Transverse colon (tissue), 4 donors: ENCODE measurements at regions not wholly inside any gene's neighbourhood (a gene's known extent, or its start where the extent isn't known, plus 50 kb on each side); places are given as distances from the start of the nearest gene placed in this dataset.
"Not testable (repeated sequence)": the region's sequence is repeated elsewhere in the genome, so short reads cannot be mapped to it uniquely, and the experiment has no call there.

ENCODE experiments used
- CTCF ChIP-seq, 5 experiments: fragments of 200-600 bp in 3 of 5; fragments of 450-650 bp in 2 of 5; sonication (generic) in 3 of 5; IDR thresholded peaks; 1 replicate in 2 of 5; 2 replicates in 3 of 5; pipeline ENCODE4 v1.5.1; 2016 to 2017; ENCODE audit warnings: antibody characterized with exemption in 5 of 5, inconsistent platforms in 3 of 5, mild to moderate bottlenecking in 2 of 5, moderate library complexity in 1 of 5
- EP300 ChIP-seq: sonication (generic); formaldehyde crosslinking; IDR thresholded peaks from one replicate; pipeline ENCODE4 v1.6.1; 2017; ENCODE audit warnings: antibody characterized with exemption, low read depth
- POLR2A ChIP-seq: fragments of 450-650 bp; IDR thresholded peaks from one replicate; pipeline ENCODE4 v1.6.1; 2016; ENCODE audit warnings: antibody characterized with exemption, mild to moderate bottlenecking, moderate library complexity
- POLR2AphosphoS5 ChIP-seq, 3 donors: sonication (generic); formaldehyde crosslinking; IDR thresholded peaks; one replicate each; pipeline ENCODE4 v1.6.1; 2016; ENCODE audit warnings: antibody characterized with exemption in 3 of 3

GRCh38 chr10:8868924-8869323 lies 814.4 kb downstream of the GATA3 start:
- not testable (repeated sequence) for TF ChIP-seq CTCF (IDR thresholded peaks at IDR 0.05); EP300; POLR2AphosphoS5 (IDR thresholded peaks at IDR 0.05); POLR2A
